IMR-90 (cell line): ENCODE measurements at regions not wholly inside any gene's neighbourhood (a gene's known extent, or its start where the extent isn't known, plus 50 kb on each side); places are given as distances from the start of the nearest gene placed in this dataset.

Experiments
- CEBPB ChIP-seq: IDR thresholded peaks from 2 replicates; pipeline ENCODE4 v1.6.1; 2012; ENCODE audit warnings: low read depth, low read length, improper control_type of control experiment
- CTCF ChIP-seq: conservative IDR thresholded peaks from 2 replicates; pipeline ENCODE4 v1.5.1; 2012; ENCODE audit warnings: mild to moderate bottlenecking, low read depth, low read length, improper control_type of control experiment
- ELK1 ChIP-seq: fragments of 150-350 bp; IDR thresholded peaks from 2 replicates; pipeline ENCODE4 v1.6.1; 2016; ENCODE audit warnings: low read depth, mild to moderate bottlenecking, low read length, moderate library complexity, borderline replicate concordance
- FOS ChIP-seq: fragments of 150-350 bp; IDR thresholded peaks from 2 replicates; pipeline ENCODE4 v1.6.1; 2016; ENCODE audit warnings: low read depth, low read length
- POLR2A ChIP-seq: IDR thresholded peaks from 2 replicates; pipeline ENCODE4 v1.6.1; 2012; ENCODE audit warnings: mild to moderate bottlenecking, low read depth, low read length
- RAD21 ChIP-seq: IDR thresholded peaks from 2 replicates; pipeline ENCODE4 v1.6.1; 2012; ENCODE audit warnings: low read length, improper control_type of control experiment
- RCOR1 ChIP-seq: IDR thresholded peaks from 2 replicates; pipeline ENCODE4 v1.6.1; 2012; ENCODE audit warnings: mild to moderate bottlenecking, low read length, improper control_type of control experiment; ENCODE audit not compliant: insufficient replicate concordance
- RFX5 ChIP-seq: IDR thresholded peaks from 2 replicates; pipeline ENCODE4 v1.8.0; 2012; ENCODE audit warnings: low read depth, mild to moderate bottlenecking, low read length, moderate library complexity
- USF2 ChIP-seq: fragments of 150-350 bp; IDR thresholded peaks from 2 replicates; pipeline ENCODE4 v1.6.1; 2017; ENCODE audit warnings: mild to moderate bottlenecking, antibody characterized with exemption, low read length, low read depth

- TF ChIP-seq CTCF: no peak
- TF ChIP-seq RCOR1: no peak
- TF ChIP-seq POLR2A: no peak
- TF ChIP-seq FOS: no peak
- no peak for TF ChIP-seq RAD21
- TF ChIP-seq RFX5: no peak
- TF ChIP-seq USF2: no peak
- TF ChIP-seq ELK1: no peak
- no peak for TF ChIP-seq CEBPB
Observed at GRCh38 chr21:35136106-35136505, 87.0 kb upstream of the RUNX1 start.
